Immature natural killer cell (primary cell): ENCODE measurements at regions not wholly inside any gene's neighbourhood (a gene's known extent, or its start where the extent isn't known, plus 50 kb on each side); places are given as distances from the start of the nearest gene placed in this dataset.
"Not testable (repeated sequence)": the region's sequence is repeated elsewhere in the genome, so short reads cannot be mapped to it uniquely, and the experiment has no call there.

ENCODE experiments used
- DNase-seq, 3 donors: peaks; one replicate each; pipeline ENCODE4 v3.0.0; 2022; ENCODE audit warnings: mixed read lengths in 1 of 3
- H3K27ac Mint-ChIP-seq, 6 donors: one replicate each; pipeline ENCODE4 v1.8.0; 2020; ENCODE audit warnings: mixed read lengths in 6 of 6, mild to moderate bottlenecking in 5 of 6, inconsistent platforms in 4 of 6, moderate library complexity in 3 of 6
- H3K27me3 Mint-ChIP-seq, 3 donors: one replicate each; pipeline ENCODE4 v1.8.0; 2020 to 2021; ENCODE audit warnings: low read depth in 3 of 3, mild to moderate bottlenecking in 3 of 3, mixed read lengths in 3 of 3, moderate library complexity in 3 of 3, inconsistent platforms in 1 of 3
- H3K36me3 Mint-ChIP-seq, 3 donors: one replicate each; pipeline ENCODE4 v1.8.0; 2020; ENCODE audit warnings: mixed read lengths in 3 of 3, inconsistent platforms in 2 of 3, mild to moderate bottlenecking in 2 of 3
- H3K4me1 Mint-ChIP-seq, 2 donors: one replicate each; pipeline ENCODE4 v1.8.0; 2020; ENCODE audit warnings: inconsistent platforms in 2 of 2, mild to moderate bottlenecking in 2 of 2, mixed read lengths in 2 of 2, moderate library complexity in 1 of 2
- H3K4me3 Mint-ChIP-seq, 5 donors: one replicate each; pipeline ENCODE4 v1.8.0; 2020; ENCODE audit warnings: mild to moderate bottlenecking in 5 of 5, mixed read lengths in 5 of 5, inconsistent platforms in 3 of 5, moderate library complexity in 3 of 5
- H3K9me3 Mint-ChIP-seq, 6 donors: one replicate each; pipeline ENCODE4 v1.8.0; 2020; ENCODE audit warnings: mild to moderate bottlenecking in 6 of 6, mixed read lengths in 6 of 6, inconsistent platforms in 4 of 6, moderate library complexity in 3 of 6

DNA sequence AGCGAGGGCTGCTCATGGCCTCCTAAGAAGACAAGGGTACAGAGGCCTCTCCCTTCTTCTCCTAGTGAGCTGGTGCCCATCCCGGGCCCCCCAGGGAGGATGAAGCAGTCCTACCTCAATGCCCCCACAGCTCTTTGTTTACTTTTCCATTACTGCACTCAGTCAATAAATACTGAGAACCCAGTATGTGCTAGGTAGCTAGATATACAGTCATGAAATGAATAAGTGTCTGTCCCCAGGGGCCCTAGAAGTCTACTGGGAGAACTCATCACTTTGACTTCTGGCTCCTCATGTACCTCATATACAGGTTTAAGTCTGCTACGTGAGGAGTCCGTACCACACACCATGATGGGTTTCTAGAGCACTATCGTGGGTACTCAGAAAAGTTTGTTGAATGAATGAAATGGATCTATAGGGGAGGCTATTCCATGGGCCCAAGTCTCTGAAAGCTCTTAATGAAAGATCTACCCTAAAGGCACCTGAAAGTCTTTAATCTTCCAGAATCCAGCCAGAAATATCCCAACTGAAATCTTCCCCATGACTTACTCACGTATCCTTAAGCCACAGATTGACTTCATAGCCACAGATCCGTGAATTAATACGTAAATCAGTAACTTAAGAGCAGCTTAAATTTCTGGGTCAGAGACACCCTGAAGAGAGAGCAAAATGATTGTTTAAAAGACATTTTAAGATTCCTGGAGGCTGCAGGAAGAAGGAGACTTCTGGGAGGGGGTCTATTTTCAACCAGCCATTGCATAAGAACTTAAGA is 51.6 kb upstream of the POMP start:
- H3K36me3 Mint-ChIP-seq: no peaks in the 10 kb centered on the region
- H3K27ac Mint-ChIP-seq: no peak overlapping the region
- H3K9me3 Mint-ChIP-seq: no peaks in the 10 kb centered on the region
- H3K27me3 Mint-ChIP-seq: peaks cover 2 to 11% (median 2%) of the 10 kb centered on the region in 3 donors
- no peak overlapping the region for H3K4me3 Mint-ChIP-seq
- DNase-seq: no peak
- H3K4me1 Mint-ChIP-seq: peaks cover 20 to 22% of the 10 kb centered on the region in 2 donors

DNA sequence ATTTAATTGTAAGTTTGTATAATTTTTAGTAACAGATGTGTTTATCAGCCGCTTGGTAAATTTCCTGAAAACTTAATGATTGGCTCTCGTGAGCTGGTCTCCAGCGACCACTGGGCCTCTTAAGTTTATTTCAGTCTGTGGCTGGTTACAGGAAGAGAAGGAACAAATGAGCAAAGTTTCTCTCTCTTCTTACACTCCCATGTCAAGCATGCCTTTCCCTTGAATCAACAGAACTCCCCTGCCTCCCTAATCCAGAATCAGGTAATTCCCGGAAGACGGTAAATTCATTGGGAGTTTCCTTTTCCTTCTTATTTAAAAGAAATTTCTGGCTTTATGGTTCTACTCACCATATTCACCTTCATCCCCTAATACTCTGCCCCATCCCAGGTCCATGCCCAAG is 52.5 kb upstream of the POMP start:
- peaks cover 11 to 13% of the 10 kb centered on the region in 2 donors for H3K4me1 Mint-ChIP-seq
- no peak overlapping the region for H3K4me3 Mint-ChIP-seq
- H3K27ac Mint-ChIP-seq: no peak overlapping the region
- no peaks in the 10 kb centered on the region for H3K36me3 Mint-ChIP-seq
- H3K27me3 Mint-ChIP-seq: peaks cover 2 to 11% (median 2%) of the 10 kb centered on the region in 3 donors
- DNase-seq: no peak
- no peaks in the 10 kb centered on the region for H3K9me3 Mint-ChIP-seq

DNA sequence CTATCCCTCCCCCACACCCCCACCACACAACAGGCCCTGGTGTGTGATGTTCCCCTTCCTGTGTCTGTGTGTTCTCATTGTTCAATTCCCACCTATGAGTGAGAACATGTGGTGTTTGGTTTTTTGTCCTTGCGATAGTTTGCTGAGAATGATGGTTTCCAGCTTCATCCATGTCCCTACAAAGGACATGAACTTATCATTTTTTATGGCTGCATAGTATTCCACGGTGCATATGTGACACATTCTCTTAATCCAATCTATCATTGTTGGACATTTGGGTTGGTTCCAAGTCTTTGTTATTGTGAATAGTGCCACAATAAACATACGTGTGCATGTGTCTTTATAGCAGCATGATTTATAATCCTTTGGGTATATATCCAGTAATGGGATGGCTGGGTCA is 53.8 kb upstream of the POMP start:
- not testable (repeated sequence) for DNase-seq, H3K36me3 Mint-ChIP-seq, H3K27ac Mint-ChIP-seq, H3K9me3 Mint-ChIP-seq, H3K4me1 Mint-ChIP-seq, H3K4me3 Mint-ChIP-seq
- H3K27me3 Mint-ChIP-seq: peaks cover 0 to 11% (median 2%) of the 10 kb centered on the region in 3 donors

DNA sequence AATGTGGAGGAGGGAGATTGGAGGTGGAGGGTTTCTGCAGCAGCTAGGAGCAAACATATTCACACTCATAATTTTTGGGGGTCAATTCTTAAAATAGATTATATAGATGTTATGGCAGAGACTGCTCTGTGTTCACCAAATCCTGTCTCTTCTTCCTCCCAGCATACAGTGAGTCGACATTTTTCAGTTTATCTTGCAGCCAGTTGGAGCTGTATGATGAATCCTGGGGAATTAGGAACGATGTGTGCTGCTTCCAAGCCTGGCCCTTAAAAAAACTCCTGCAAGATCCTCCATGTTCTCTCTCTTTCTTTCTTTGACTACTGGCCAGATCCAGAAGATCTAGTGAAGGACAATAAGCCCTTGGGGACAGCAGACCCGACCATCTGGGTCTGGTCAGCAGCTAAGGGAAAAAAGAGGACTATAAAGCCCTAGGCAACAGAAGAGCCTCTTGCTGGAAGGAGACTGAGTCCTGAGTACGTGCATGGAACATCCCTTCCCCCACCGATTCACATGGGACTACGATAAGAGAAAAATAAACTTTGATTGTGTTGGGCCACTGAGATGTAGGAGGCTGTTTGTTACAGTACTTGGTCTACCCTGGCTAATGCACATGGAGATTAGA is 55.8 kb upstream of the POMP start:
- Mint-ChIP-seq H3K4me1 (no peaks in the 10 kb centered on the region), H3K27ac (no peak overlapping the region), H3K9me3 (no peaks in the 10 kb centered on the region), H3K27me3 (peaks cover 1 to 16% (median 2%) of the 10 kb centered on the region in 3 donors), H3K36me3 (no peaks in the 10 kb centered on the region), H3K4me3 (no peak overlapping the region)
- no peak for DNase-seq

DNA sequence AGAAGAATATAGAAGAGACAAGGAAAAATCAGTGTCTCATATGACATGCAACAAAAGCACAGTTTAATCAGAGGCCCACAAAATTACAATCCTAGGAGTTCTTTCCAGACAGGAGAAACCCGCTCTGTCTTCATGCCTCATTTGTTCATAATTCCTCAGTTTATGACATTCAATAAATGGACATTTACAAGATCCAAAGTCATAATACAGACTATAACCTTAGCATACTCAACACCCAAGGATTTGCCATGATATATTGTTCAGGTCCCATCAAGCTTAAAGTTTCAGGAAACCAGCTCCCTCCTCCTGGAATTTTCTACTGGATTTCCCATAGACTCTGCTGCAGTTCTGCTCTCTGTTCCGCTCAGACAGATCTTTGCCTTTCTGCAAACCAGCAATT is 56.4 kb upstream of the POMP start:
- no peak for DNase-seq
- H3K4me1 Mint-ChIP-seq: no peaks in the 10 kb centered on the region
- H3K9me3 Mint-ChIP-seq: no peaks in the 10 kb centered on the region
- no peaks in the 10 kb centered on the region for H3K36me3 Mint-ChIP-seq
- H3K27ac Mint-ChIP-seq: no peak overlapping the region
- H3K27me3 Mint-ChIP-seq: peaks cover 1 to 16% (median 2%) of the 10 kb centered on the region in 3 donors
- H3K4me3 Mint-ChIP-seq: no peak overlapping the region

DNA sequence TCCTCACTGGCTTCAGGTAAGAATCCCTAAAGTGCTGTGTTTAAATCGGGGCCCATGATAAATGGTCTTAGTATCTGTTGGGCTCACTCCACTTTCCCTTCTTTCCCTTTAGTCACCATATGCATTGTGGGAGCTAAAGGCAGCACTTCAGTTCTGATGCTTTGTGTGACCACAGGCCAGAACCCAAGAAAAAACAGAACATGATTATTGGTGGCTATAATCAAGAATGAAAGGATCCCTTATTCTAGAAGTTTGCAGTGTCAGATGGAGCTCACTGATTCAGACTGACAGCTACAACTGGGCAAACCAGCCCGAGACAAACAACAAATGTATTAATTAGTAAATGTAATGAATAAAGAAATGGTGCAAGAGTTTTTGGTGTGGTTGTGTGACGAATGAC is 57.3 kb upstream of the POMP start:
- no peak for DNase-seq
- Mint-ChIP-seq H3K27me3 (peaks cover 1 to 16% (median 2%) of the 10 kb centered on the region in 3 donors), H3K9me3 (no peaks in the 10 kb centered on the region), H3K36me3 (no peaks in the 10 kb centered on the region), H3K4me1 (no peaks in the 10 kb centered on the region), H3K27ac (no peak overlapping the region), H3K4me3 (no peak overlapping the region)

DNA sequence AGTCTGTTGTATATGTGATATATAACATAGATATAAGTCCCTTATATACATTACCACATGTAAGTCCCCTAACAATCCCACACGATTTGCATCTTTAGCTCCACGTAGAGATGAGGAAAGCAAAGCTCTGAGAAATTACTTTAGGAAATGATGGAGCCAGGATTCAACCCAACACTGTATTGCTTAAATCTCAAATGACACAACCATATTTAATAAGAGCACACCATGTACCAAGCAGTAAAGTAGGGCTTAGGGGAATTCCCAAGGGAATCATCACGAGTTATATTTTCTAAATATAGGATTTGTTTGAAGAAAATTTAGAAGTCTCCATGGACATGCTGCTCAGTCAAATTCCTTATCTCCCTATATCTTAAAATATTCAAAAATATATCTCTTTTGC is 61.3 kb upstream of the POMP start:
- no peak for DNase-seq
- Mint-ChIP-seq H3K4me1 (no peaks in the 10 kb centered on the region), H3K36me3 (no peaks in the 10 kb centered on the region), H3K27ac (no peak overlapping the region), H3K9me3 (no peaks in the 10 kb centered on the region), H3K27me3 (peaks cover 0 to 9% (median 8%) of the 10 kb centered on the region in 3 donors), H3K4me3 (no peak overlapping the region)

DNA sequence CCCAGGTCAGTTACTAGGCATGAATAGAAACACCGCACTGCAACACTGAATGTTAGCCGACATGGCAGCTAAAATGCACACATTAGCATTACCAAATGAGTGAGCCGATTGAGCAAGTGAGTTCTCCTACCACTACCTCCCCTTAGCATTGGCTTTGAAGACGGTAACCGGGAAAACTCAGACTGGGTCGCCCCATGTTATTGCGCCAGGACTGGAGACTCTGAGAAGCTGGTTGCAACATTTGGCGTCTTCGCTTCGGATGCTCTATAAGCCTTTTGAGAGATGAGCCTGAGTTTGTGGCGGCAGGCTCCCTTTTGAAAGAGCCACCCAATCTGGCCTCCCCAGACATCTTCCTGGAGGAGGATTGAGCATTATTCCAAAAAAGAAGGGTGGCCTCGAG is 68.5 kb upstream of the POMP start:
- H3K36me3 Mint-ChIP-seq: no peaks in the 10 kb centered on the region
- no peak overlapping the region for H3K27ac Mint-ChIP-seq
- H3K9me3 Mint-ChIP-seq: no peaks in the 10 kb centered on the region
- DNase-seq: no peak
- no peaks in the 10 kb centered on the region for H3K4me1 Mint-ChIP-seq
- peaks cover 3 to 13% (median 6%) of the 10 kb centered on the region in 3 donors for H3K27me3 Mint-ChIP-seq
- no peak overlapping the region for H3K4me3 Mint-ChIP-seq

DNA sequence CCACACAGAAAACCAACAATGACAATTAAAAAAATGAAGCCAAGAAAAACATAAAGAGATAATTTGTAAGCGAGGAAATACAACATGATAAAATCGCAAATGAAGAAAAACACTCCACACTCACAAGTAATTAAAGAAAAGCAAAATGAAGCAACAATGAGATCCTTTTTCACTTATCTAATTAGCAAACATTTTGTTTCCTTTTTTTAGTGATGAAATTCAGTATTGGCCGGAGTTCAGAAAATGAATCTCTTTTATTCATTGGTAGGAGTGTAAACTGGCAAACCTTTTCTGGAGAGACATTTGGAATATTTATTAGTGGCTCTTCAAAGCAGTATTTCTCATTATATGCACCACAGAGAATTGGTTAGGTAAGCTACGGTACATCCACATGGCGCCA is 70.6 kb upstream of the POMP start:
- no peak overlapping the region for H3K27ac Mint-ChIP-seq
- no peak overlapping the region for H3K4me3 Mint-ChIP-seq
- no peaks in the 10 kb centered on the region for H3K9me3 Mint-ChIP-seq
- peaks cover 3 to 7% (median 5%) of the 10 kb centered on the region in 3 donors for H3K27me3 Mint-ChIP-seq
- no peak for DNase-seq
- no peaks in the 10 kb centered on the region for H3K36me3 Mint-ChIP-seq
- H3K4me1 Mint-ChIP-seq: no peaks in the 10 kb centered on the region

DNA sequence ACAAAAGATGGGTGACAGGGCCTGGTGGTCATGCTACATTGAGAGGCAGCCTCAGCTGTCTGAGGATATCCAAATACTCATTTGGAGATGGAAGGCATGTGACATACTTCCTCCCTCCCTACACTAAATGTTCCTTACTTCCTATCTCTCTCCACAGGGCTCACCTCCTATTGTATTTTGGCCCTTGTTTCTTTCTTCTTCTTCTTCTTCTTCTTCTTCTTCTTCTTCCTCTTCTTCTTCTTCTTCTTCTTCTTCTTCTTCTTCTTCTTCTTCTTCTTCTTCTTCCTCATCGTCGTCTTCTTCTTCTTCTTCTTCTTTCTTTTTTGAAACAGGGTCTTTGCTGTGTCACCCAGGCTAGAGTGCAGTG is 71.8 kb upstream of the POMP start:
- no peak for DNase-seq
- Mint-ChIP-seq H3K27ac (no peak overlapping the region), H3K4me1 (no peaks in the 10 kb centered on the region), H3K27me3 (peaks cover 1 to 8% (median 6%) of the 10 kb centered on the region in 3 donors), H3K9me3 (no peaks in the 10 kb centered on the region), H3K4me3 (no peak overlapping the region), H3K36me3 (no peaks in the 10 kb centered on the region)

DNA sequence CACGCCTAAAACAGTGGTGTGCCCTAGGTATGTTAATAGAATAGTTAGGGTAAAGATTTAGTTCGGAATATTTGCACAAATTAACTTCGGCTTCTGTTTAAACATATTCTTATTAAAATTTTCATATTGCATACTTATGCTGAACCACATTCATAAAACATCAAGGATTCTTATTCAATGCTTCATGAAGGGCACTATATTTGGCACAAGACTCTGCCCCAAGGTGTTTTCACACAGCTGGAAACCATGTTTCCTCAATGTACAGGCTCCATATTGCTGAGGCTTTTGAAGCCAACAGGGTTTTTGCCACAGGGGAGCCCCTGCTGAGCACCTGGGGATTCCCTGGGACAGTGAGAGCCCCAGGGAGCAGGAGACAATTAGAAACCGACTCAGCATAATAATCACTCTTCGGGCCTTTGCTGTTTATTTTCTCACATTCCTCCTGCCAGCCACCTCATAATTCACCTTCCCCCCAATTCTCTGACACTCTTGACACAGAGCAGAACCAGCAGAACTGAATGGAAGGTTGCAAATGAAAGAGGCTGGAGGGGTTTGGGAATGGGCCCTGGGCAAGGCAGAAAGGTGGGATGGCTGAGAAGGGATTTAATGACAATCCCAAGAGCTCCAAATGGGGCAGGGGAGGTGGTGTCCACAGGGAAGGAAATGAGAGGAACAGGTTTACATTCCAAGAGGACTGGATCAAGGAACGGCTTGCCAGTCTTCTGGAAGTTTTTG is 72.3 kb upstream of the POMP start:
- peaks cover 0 to 6% (median 5%) of the 10 kb centered on the region in 3 donors for H3K27me3 Mint-ChIP-seq
- no peaks in the 10 kb centered on the region for H3K36me3 Mint-ChIP-seq
- DNase-seq: no peak
- H3K9me3 Mint-ChIP-seq: no peaks in the 10 kb centered on the region
- H3K4me1 Mint-ChIP-seq: no peaks in the 10 kb centered on the region
- peak overlapping the region in 1 of 6 donors; percentile 44 for H3K27ac Mint-ChIP-seq
- H3K4me3 Mint-ChIP-seq: no peak overlapping the region

DNA sequence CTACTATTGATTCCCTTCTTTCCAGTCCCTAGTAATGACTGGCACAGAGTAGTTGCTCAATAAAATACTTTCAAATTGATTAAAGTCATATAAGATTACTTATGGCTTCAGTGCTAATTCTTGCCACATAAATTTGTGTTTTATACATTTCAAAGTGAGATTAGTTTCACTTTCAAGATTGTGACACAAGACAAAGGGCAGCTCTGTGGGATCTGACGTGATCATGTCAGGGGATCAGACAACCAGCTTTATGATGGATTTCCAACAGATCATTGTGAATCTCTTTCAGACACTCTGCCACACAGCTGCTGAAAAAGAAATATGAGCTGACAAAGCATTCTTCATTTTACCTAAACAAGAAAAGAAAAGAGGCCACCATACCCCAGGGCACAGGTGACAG is 73.4 kb upstream of the POMP start:
- no peak overlapping the region for H3K4me3 Mint-ChIP-seq
- H3K27me3 Mint-ChIP-seq: peaks cover 0 to 4% (median 2%) of the 10 kb centered on the region in 3 donors
- no peaks in the 10 kb centered on the region for H3K36me3 Mint-ChIP-seq
- H3K9me3 Mint-ChIP-seq: no peaks in the 10 kb centered on the region
- DNase-seq: no peak
- H3K4me1 Mint-ChIP-seq: no peaks in the 10 kb centered on the region
- no peak overlapping the region for H3K27ac Mint-ChIP-seq

DNA sequence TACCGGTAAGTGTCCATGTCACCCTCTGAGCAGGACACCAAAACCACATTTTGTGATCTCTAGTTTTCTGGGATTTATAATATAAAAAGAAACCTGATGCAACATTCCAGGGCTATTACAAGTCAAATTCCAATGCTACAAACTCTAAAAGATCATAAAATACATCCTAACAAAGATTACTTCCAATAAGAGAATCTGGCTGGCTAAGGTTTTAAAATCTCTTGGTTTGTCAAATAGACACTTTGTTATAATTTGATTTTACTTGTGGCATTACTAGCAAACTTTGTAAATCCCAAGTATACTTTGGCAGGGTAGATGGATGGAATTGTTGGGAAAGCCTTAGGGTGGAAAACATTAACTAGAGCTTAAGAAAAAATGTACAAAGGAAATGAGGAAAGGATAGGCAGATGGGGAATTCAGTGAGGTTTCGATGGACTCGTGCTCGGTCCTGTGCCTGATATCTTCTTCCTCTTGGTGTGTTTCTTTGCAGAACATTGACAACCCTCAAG is 74.0 kb upstream of the POMP start:
- Mint-ChIP-seq H3K36me3 (no peaks in the 10 kb centered on the region), H3K9me3 (no peaks in the 10 kb centered on the region), H3K27ac (no peak overlapping the region), H3K4me1 (no peaks in the 10 kb centered on the region), H3K27me3 (peaks cover 0 to 4% (median 2%) of the 10 kb centered on the region in 3 donors), H3K4me3 (no peak overlapping the region)
- DNase-seq: no peak

DNA sequence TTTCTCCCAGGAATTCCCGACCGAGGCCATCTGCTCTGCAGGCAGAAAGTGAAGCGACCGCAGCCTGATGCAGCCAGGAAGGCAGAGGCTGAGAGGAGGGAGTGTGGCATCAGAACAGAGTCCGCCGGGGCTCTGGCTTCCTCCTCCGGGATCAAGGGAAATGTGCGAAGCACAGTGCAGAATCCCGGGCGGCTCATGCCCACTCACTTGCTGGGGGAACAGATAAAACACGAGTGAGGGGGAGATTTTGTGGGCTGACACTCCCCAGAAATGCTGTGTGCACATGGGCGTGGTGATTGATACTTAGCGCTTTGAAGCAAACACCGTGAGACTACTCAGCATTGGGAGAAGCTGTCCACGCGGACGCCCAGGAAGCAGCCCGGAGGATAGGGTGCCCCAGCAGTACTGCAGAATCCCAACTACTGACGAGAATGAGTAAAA is 75.3 kb upstream of the POMP start:
- no peak overlapping the region for H3K27ac Mint-ChIP-seq
- H3K27me3 Mint-ChIP-seq: peaks cover 0 to 4% (median 2%) of the 10 kb centered on the region in 3 donors
- H3K4me3 Mint-ChIP-seq: no peak overlapping the region
- H3K4me1 Mint-ChIP-seq: no peaks in the 10 kb centered on the region
- DNase-seq: no peak
- H3K36me3 Mint-ChIP-seq: no peaks in the 10 kb centered on the region
- H3K9me3 Mint-ChIP-seq: no peaks in the 10 kb centered on the region
